ENCODE measurements at regions not wholly inside any gene's neighbourhood (a gene's known extent, or its start where the extent isn't known, plus 50 kb on each side); places are given as distances from the start of the nearest gene placed in this dataset.

GRCh38 chr4:136088211-136088867 lies 1444.0 kb downstream of the PCDH18 start:
- no peak for TF ChIP-seq CTCF (IDR thresholded peaks at IDR 0.05)
- no peak for TF ChIP-seq POLR2A (IDR thresholded peaks at IDR 0.05)
